ENCODE measurements at regions not wholly inside any gene's neighbourhood (a gene's known extent, or its start where the extent isn't known, plus 50 kb on each side); places are given as distances from the start of the nearest gene placed in this dataset.

GRCh38 chr17:13393841-13394710 lies 207.7 kb downstream of the HS3ST3A1 start:
- Mint-ChIP-seq H3K27ac (no peak overlapping the region), H3K4me1 (peaks cover 13% of the 10 kb centered on the region), H3K36me3 (ENCODE audit: low read depth) (no peaks in the 10 kb centered on the region), H3K4me3 (no peak overlapping the region), H3K27me3 (ENCODE audit: low read depth, poor library complexity) (no peaks in the 10 kb centered on the region), H3K9me3 (no peaks in the 10 kb centered on the region)
- DNase-seq: no peak
- TF ChIP-seq CTCF (IDR thresholded peaks at IDR 0.05): no peak

DNA sequence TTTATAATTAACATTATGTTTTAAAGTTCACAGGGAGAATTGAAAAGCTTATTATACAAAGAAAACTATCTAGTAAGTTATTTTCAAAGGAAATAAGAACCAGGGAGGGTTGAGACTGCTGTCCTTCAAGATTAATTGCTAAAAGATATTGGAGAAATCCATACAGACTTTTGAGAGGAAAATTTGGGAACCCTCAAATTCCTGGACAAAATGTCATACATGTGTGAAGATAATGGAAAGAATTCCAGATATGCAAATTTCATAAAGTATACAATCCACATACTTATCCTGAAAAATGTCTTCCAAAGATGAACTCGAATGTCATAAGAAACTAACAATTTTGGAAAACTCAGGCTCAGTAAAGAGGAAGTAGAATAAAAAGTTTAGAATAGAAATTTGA lies 213.8 kb downstream of the HS3ST3A1 start:
- H3K27me3 Mint-ChIP-seq (ENCODE audit: low read depth, poor library complexity): no peaks in the 10 kb centered on the region
- no peak overlapping the region for H3K4me3 Mint-ChIP-seq
- H3K27ac Mint-ChIP-seq: no peak overlapping the region
- no peaks in the 10 kb centered on the region for H3K9me3 Mint-ChIP-seq
- no peak for DNase-seq
- H3K4me1 Mint-ChIP-seq: peaks cover 16% of the 10 kb centered on the region
- TF ChIP-seq CTCF (IDR thresholded peaks at IDR 0.05): no peak
- H3K36me3 Mint-ChIP-seq (ENCODE audit: low read depth): no peaks in the 10 kb centered on the region

DNA sequence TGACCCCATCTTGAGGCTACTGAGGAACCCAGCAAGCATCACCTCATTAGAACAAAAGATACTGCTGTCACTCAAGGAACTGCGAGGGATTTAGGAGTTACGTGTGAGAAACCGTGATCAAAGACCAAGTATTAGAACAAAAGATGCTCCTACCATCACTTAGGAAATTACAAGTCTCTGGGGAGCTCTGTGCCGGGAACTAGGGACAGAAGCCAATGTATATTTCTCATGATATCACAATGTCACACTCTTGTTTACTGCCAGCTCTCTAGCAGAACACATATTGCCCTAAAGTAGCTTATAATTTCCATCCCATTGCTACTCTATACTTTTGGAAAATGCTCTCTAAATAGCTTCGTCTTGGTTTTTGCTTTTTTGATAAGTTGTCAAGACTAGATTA lies 214.5 kb downstream of the HS3ST3A1 start:
- no peak overlapping the region for H3K4me3 Mint-ChIP-seq
- no peak for DNase-seq
- H3K9me3 Mint-ChIP-seq: no peaks in the 10 kb centered on the region
- no peaks in the 10 kb centered on the region for H3K27me3 Mint-ChIP-seq (ENCODE audit: low read depth, poor library complexity)
- H3K4me1 Mint-ChIP-seq: peaks cover 16% of the 10 kb centered on the region
- no peaks in the 10 kb centered on the region for H3K36me3 Mint-ChIP-seq (ENCODE audit: low read depth)
- H3K27ac Mint-ChIP-seq: no peak overlapping the region
- no peak for TF ChIP-seq CTCF (IDR thresholded peaks at IDR 0.05)

GRCh38 chr17:13385481-13385911 lies 216.2 kb downstream of the HS3ST3A1 start:
- no peak overlapping the region for H3K4me3 Mint-ChIP-seq
- no peak for DNase-seq
- no peaks in the 10 kb centered on the region for H3K9me3 Mint-ChIP-seq

DNA sequence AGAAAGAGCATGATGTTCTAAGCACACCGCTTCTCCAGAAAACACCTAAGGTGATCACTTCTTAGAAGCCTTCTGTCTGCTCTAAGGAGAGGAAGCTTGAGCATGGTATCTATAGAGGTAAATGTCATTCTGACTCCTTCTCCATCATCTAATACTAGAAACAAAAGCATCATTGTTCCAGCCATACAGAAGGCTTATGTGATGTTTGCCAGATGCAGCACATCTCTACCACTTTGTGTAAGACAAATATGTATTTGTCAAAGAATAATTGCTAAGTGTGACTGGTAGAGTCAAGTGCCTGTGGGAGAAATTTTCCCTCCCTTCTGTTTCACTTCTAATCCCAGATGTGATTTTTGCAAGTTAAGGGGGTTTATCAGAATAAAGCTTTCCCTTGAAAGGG lies 217.1 kb downstream of the HS3ST3A1 start:
- Mint-ChIP-seq H3K27me3 (ENCODE audit: low read depth, poor library complexity) (no peaks in the 10 kb centered on the region), H3K27ac (no peak overlapping the region), H3K36me3 (ENCODE audit: low read depth) (no peaks in the 10 kb centered on the region), H3K4me3 (no peak overlapping the region), H3K4me1 (peaks cover 16% of the 10 kb centered on the region), H3K9me3 (peaks cover 6% of the 10 kb centered on the region)
- DNase-seq: no peak
- TF ChIP-seq CTCF (IDR thresholded peaks at IDR 0.05): no peak

More at GRCh38 chr17:13385481-13385911, 216.2 kb downstream of the HS3ST3A1 start:
- TF ChIP-seq CTCF (IDR thresholded peaks at IDR 0.05): no peak
- Mint-ChIP-seq H3K4me1 (peaks cover 16% of the 10 kb centered on the region), H3K27ac (no peak overlapping the region), H3K27me3 (ENCODE audit: low read depth, poor library complexity) (no peaks in the 10 kb centered on the region), H3K36me3 (ENCODE audit: low read depth) (no peaks in the 10 kb centered on the region)

DNA sequence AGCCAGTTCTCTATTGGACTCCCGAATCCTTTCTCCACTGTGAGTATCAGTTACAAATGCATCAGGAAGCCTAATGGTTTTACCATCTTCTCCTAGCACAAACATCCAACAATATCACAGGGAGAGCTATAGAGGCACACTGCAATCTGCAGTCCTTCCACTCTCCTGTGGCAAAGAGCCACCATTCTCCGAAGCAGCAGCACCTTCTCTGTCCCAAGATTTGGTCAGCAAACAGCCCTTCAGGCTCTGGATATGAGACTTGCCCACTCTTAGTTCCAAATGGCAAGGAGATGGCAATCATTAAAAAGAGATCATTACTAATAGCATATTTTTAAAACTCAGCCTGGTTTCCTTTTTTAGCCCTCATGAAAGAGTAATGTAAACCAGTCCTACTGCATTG lies 223.4 kb downstream of the HS3ST3A1 start:
- no peak overlapping the region for H3K4me3 Mint-ChIP-seq
- DNase-seq: no peak
- H3K9me3 Mint-ChIP-seq: peaks cover 13% of the 10 kb centered on the region
- TF ChIP-seq CTCF (IDR thresholded peaks at IDR 0.05): no peak
- H3K27ac Mint-ChIP-seq: no peak overlapping the region
- no peaks in the 10 kb centered on the region for H3K27me3 Mint-ChIP-seq (ENCODE audit: low read depth, poor library complexity)
- H3K36me3 Mint-ChIP-seq (ENCODE audit: low read depth): no peaks in the 10 kb centered on the region
- peaks cover 12% of the 10 kb centered on the region for H3K4me1 Mint-ChIP-seq
